GM19035 (cell line): ENCODE measurements at regions not wholly inside any gene's neighbourhood (a gene's known extent, or its start where the extent isn't known, plus 50 kb on each side); places are given as distances from the start of the nearest gene placed in this dataset.

Experiments
- ATAC-seq: cut with Tn5 transposase; IDR thresholded peaks from one replicate; pipeline ENCODE4 v1.9.1; 2021; ENCODE audit not compliant: unreplicated experiment

DNA sequence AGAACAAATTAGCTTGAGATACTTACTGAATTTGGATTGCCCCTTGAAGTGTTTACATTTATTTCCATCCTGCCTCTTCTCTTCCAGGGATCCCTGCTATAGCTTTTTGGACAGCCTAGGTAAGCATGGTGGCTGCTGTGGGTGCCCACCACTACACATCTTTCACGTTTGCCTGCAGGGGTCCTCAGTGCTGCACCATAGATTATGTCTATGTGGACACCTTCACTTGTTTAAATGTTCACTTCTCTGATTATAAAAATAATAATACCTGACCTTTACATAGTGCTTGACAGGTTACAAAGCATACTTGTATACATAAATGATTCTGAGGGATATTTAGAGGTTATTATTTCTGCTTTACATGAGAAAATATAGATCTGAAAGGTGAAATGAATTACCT is 67.9 kb upstream of the SLC4A4 start:
- peak; percentile 58 for ATAC-seq

DNA sequence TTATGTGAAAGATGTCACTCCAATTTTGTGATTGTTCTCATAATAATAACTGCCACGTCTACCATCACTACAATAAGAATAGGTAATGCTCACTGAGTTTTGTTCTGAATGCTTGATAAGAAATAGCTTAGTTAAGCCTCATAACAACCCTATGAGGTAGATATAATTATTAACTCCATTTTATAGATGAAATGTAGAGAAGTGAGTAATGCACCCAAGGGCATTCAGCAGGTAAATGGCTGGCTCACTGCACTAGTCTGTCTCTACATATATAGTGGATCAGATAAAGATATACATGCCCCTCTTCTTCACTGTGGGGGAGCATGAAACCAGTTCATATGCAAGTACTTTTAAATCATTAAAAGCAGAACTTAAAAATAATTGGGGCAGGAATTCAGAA is 65.8 kb upstream of the SLC4A4 start:
- no peak for ATAC-seq

DNA sequence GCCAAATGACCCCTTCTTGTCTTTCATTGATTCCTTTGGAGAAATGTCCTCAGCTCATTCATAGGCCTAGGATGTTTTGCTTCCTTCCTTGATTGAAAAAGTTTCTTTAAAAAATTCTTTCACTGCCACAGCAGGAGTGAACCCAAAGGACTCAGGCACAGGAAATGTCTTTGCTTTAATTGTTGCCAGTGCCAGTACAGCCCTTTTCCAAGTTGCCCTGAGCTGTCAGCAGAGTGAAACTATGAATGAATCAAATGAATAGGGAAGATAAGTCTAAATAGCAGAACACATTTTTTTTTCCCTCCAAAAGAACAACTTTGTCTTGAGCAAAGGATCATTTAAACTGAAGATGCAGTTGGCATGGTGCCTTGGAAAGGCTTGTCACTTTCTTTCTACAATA is 63.8 kb upstream of the SLC4A4 start:
- ATAC-seq = no peak

DNA sequence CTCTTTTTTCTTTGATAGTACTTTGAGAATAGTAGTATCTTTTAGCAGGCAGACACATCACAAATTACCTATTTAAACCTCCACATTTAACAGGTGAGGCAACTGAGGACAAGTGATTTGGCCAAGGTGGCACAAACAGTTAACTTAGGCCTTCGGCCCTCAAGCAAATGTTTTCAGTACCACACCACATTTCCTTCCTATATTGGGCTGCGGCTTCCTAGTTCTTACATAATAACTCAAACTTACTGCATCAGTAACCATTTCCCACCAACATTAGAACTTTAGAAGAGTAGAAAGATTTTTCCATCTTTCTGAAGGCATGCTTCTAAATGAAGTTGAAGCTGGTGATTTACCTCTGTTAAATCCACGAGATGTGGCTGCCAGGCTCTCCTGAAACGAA is 63.2 kb upstream of the SLC4A4 start:
- ATAC-seq = peak; percentile 47

DNA sequence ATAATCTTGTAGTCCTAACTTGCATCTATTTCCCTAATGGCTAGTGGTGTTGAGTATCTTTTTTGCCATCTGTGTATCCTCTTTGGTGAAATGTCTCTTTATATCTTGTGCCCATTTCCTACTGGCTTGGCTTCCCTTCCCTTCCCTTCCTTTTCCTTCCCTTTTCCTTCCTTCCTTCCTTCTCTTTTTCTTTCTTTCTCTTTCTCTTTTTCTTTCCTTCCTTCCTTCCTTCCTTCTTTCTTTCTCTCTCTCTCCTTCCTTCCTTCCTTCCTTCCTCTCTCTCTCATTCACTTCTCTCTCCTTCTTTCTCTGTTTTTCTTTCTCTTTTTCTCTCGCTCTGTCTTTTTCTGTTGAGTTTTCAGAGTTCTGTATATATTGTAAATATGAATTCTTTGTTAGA is 61.5 kb upstream of the SLC4A4 start:
- no peak for ATAC-seq

DNA sequence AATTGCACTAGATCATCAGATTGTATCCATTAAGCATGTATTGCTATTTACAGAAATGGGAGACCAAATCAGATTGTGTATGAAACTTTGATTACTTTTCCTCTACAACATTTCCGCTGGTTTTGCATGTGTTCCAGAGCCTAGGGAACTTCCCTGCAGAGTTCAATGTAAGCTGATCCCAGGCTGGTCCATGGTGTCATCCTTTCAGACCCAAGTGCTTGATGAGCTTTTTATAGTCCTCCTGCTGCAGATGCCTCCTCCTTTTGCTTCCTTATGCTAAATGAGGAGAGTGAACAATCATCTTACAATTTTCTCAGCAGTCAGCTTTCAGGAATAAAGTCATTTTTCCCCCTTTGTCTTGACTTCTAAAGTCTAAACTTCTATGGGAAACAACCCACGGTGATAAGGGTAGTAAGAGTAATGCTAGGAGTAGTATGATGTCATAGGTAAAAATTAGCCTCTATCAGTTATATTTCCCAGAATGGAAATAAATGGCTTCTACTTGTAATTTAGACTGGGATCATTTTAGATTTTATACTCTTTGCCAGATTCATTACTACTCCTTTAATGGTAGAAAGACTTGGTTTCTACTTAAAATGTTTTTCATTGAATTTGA is 55.1 kb upstream of the SLC4A4 start:
- no peak for ATAC-seq

DNA sequence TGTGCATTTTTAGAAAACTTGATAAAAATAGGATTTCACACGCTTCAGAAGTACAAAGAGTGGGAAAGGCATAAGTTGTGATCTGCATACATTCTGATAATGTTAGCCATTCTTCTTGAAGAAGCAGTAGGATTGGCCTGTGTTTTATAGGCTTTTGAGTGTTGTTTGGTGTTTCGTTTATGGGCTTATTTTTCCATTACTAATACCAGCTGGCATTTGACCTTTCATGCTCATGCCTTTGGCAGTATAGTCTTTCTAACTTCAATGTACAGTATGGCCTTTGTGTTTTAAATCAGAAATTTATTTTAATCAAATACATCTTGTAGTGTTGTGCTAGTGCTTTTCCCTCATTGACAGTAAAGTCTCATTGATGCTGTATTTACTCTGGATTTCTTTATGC is 51.5 kb upstream of the SLC4A4 start:
- no peak for ATAC-seq

DNA sequence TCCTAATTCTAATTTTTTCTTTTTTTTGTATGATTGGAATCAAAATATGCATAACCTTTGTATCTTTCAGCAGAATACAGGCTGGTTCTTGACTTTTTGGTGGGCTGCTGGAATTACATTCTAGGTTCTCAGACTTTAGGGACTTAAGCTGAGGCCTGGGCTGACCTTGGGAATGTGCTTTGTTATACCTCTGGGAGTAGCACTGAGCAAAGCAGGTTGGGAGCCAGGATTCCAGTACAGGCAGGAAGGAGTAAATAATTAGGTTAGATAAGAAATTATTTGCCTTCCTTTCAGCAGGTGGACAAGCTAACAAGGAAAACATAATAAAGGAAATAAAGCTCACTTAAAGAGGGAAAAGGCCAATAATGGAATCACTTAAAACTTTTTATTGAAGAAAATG is 49.9 kb upstream of the SLC4A4 start:
- ATAC-seq = no peak
